ENCODE measurements at regions not wholly inside any gene's neighbourhood (a gene's known extent, or its start where the extent isn't known, plus 50 kb on each side); places are given as distances from the start of the nearest gene placed in this dataset.

DNA sequence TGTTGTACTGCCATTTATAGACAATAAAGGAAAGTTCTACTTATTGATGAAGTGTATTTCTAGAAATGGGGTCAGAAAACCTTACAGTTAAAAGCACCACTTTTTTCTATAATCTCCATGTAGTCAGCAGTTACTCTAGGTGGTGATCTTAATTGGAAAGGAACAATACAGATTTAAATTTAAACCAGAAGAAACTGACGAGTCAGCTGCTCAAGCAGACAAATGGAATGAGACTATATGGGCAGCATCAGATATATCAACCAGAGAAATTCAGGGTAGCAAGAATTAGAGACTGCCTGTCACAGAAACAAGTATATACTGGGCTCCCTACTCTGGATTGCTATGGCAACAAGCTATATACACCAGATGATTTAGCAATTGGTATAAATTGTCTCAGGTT, 99.6 kb upstream of the SCG2 start:
- DNase-seq, result no peak

DNA sequence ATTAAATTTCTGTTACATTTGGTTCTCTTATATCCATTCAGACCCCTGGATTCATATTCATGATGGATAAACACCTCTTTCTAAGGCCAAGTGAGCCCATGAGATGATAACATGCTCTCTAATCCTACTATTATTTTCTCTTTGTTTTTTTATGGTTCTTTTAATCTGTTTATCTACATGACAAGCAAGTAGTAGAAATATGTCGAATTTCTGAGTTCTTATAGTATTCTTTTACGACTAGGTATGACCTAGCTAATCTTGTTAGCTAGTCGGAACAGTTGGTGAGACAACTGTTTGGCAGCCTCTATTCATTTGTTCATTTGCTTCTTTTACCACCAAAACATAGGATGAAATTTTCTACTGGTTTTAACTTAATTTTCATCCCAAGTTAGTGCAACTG, 98.1 kb upstream of the SCG2 start:
- no peak for DNase-seq

GRCh38 chr2:223697892-223698645, 95.9 kb upstream of the SCG2 start:
- DNase-seq, result no peak

DNA sequence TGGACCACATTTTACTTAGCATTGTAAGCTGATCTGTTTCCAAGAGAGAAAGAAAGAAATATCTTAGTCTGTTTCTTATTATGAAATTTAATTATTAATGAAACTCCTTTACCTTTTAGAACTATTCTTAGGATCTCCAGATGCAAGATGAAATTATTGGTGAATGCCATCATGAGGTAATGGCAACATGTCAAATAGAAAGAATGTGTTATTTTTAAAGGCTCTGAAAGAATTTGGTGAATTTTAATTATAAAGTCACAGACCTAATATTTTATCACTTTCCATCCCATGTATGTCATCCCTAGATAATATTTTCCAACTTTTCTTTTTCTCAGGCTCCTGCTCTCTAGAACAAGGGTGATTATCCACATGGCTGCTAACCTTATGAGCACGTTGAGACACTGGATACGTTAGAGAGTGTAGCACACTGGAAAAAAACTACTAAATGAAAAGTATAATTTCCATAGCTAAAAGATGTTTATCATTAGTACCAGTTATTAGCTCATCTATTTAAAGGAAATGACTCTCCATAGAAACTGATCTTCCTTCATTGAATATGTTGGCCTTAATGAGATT, 95.2 kb upstream of the SCG2 start:
- DNase-seq, result no peak

GRCh38 chr2:223696719-223697118, 94.6 kb upstream of the SCG2 start:
- DNase-seq, result no peak

DNA sequence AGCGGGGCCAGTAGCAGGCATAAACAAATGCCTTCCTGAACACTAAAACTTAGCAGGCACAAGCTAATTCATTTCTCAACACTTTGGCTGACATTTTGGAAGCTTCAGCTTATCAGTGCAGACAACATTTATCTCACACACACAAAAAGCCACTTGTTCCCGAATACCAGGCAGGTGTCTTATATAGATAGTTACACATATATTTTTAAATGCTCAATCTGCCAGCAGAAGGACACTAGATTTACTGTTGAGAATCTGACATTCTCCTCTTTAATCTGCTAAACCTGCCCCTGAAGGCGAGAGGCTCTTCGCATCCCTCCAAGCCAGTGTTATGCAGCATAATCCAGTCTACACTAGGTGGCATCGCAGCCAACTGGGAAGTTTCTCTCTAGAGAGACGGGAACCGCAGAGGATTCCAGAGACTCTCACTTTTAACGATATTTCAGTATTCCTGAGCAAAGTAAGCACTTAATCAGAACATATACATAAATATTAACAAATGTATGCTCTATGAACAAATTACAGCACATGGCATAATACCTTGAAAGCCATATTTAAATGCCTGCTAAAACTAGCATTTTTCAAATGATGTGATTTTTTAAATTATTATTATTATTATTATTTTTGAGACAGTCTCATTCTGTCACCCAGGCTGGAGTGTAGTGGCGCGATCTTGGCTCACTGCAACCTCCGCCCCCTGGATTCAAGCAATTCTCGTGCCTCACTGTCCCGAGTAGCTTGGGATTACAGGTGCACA, 90.2 kb upstream of the SCG2 start:
- peak; percentile 4 to 38 for DNase-seq

- DNase-seq, result no peak
These were observed 86.1 kb upstream of the SCG2 start for GRCh38 chr2:223688094-223688835.

- no peak for DNase-seq
These were observed 79.0 kb upstream of the SCG2 start for GRCh38 chr2:223681125-223681524.

DNA sequence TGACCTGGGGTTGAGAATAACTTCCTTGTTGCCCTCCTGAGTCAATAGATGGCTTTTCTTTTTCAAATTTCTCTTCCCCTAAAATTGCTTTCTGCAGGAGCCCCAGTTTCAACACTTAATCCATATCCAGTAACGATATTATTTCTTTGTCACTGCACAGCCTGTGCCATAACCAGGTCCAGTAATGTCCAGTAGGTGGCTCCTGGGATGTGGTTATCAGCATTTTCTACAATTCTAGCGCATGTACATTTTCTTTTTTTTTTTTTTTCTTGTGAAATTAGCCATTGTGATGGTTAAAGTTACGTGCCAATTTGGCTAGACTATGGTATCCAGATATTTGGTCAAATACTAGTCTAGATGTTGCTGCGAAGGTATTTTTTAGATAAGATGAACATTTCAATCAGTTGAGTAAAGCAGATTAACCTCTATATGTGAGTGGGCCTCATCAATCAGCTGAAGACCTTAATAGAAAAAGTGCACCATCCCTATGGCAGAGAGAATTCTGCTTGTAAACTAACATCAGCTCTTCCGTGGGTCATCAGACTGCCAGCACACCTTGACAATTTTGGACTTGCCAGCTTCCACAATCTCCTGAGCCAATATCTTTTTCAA, 72.9 kb upstream of the SCG2 start:
- no peak for DNase-seq

DNA sequence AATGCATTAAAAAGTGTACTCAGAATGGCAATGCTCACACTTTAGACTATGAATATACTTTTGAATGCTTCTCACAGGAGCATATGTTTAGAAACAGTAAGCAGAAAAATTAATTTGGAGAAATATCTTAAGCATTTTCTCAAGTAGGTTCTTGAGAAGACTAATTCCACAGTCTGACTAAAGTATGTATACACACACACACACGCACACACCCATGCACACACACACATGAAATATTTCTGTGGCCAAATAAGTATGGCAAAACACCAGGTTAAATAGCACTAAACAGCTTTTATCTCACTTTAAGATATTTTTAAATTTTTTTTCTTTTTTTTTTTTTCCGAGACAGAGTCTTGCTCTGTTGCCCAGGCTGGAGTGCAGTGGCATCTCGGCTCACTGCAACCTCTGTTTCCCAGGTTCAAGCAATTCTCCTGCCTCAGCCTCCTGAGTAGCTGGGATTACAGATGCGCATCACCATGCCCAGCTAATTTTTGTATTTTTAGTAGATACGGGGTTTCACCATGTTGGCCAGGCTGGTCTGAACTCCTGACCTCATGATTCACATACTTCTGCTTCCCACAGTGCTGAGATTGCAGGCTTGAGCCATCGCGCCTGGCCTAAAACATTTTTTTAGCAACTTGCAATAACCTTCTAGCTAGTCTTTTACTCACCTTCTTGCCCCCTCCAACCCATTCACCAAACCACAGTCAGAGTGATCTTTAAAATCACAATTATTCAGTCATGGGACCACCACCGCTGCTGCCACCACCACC, 67.5 kb upstream of the SCG2 start:
- DNase-seq, result no peak

GRCh38 chr2:223668302-223668998, 66.3 kb upstream of the SCG2 start:
- DNase-seq, result no peak

GRCh38 chr2:223654384-223654915, 52.3 kb upstream of the SCG2 start:
- no peak for DNase-seq

DNA sequence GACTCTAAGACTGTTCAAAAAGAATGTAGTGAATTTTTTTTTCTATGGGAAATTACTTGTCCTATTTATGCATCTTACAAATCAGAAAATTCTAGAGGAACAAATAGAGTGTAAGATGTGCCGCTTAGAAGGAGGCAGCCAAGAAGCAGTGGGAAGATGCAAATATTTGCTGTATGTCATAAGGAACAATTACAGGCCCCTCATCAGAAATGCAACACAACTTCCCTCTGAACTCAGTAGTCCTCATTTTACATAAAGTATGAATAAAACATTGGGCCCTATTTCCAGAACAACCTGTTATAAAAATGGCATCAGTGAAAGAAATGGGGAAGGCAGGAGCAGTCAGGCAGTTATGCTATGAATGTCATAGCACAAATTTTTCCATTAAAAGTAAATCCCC, 50.7 kb upstream of the SCG2 start:
- DNase-seq, result no peak

DNA sequence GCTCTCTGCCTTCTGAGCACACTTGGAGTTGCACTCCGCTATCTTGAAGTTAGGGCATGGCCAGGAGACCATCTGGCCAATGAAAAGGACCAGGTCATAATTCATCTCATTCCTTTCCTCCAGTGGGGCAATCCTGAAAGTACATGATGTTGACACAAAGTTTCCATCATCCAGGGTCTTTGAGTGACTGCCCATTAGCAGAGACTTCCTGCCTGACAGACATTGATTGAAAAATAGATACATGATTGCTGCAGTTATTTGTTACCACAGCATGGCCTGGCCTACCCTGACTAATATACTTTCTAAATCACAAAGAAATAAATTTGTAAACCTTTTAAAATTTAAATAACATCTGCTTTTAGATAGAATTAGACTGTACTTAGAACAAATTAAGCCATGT, 50.0 kb upstream of the SCG2 start:
- no peak for DNase-seq

All from hippocampal formation (tissue), 2 donors.